ENCODE measurements at regions not wholly inside any gene's neighbourhood (a gene's known extent, or its start where the extent isn't known, plus 50 kb on each side); places are given as distances from the start of the nearest gene placed in this dataset.

DNA sequence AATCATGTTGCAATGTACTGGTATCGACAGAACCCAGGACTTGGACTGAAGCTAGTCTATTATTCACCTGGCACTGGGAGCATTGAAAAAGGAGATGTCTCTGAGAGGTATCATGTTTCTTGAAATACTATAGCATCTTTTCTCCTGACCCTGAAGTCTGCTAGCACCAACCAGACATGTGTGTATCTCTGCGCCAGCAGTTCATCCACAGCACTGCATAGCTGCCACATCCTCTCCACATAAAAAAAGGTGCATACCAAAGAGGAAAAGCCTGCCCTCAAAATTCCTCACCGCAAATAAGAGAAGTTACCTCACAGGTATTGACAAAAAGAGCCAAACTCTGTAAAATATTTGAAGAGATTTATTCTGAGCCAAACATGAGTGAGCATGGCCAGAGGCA, 99.5 kb upstream of the PRSS3 start:
- TF ChIP-seq, protein P1, sequence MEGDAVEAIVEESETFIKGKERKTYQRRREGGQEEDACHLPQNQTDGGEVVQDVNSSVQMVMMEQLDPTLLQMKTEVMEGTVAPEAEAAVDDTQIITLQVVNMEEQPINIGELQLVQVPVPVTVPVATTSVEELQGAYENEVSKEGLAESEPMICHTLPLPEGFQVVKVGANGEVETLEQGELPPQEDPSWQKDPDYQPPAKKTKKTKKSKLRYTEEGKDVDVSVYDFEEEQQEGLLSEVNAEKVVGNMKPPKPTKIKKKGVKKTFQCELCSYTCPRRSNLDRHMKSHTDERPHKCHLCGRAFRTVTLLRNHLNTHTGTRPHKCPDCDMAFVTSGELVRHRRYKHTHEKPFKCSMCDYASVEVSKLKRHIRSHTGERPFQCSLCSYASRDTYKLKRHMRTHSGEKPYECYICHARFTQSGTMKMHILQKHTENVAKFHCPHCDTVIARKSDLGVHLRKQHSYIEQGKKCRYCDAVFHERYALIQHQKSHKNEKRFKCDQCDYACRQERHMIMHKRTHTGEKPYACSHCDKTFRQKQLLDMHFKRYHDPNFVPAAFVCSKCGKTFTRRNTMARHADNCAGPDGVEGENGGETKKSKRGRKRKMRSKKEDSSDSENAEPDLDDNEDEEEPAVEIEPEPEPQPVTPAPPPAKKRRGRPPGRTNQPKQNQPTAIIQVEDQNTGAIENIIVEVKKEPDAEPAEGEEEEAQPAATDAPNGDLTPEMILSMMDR (IDR thresholded peaks at IDR 0.05) = no peak
- no peak for TF ChIP-seq EZH2 (IDR thresholded peaks at IDR 0.05; ENCODE audit: borderline replicate concordance, insufficient read depth, low read depth, low read length, poor library complexity, severe bottlenecking)

All from B cell (primary cell).